ENCODE measurements at regions not wholly inside any gene's neighbourhood (a gene's known extent, or its start where the extent isn't known, plus 50 kb on each side); places are given as distances from the start of the nearest gene placed in this dataset.
"Not testable (repeated sequence)": the region's sequence is repeated elsewhere in the genome, so short reads cannot be mapped to it uniquely, and the experiment has no call there.

DNA sequence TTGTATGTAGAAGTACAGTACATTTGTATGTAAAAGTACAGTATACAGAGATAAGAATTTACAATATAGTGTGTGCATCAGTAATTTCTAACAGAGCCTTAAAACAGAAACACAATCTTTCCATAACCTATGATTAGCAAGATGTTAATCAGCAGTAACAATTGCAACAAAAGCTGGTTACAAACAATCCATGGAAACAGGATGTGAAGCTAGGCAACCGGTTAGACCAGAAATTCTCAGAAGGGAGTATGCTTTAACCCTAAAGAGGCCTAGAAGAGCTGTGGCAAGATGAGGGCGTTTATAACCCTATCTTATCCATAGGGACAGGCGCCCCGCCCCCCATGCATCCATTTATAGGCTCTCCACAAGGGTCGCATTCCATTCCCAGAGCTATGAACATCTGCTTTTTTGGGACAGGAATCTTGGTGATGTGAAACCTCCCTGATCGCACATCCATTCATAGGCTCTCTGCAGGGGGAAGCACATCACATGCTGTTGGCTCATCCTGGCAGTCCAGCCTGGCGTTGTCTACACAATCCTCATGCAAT is 180.3 kb downstream of the PDGFRA start:
- DNase-seq = not testable (repeated sequence)

DNA sequence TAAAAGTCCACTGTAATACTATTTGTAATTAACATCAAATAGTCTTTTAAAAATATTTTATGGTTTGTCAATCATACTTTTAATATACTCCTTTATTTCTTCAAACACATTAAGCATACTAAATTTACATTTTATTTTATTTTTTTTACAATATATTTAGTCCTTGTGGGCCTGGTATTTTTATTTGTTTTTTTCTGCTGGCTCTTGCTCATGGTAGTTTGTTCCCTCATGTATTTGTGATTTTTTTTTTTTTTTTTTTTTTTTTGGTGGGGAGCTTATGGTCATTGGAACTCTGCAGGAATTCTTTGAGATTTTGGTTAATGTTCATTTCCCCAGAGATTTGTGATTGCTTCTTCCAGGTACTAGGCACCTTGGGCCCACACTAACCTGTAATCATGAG is 185.5 kb downstream of the PDGFRA start:
- DNase-seq = no peak

GRCh38 chr4:54417476-54417875 is 188.4 kb downstream of the PDGFRA start:
- no peak for DNase-seq

DNA sequence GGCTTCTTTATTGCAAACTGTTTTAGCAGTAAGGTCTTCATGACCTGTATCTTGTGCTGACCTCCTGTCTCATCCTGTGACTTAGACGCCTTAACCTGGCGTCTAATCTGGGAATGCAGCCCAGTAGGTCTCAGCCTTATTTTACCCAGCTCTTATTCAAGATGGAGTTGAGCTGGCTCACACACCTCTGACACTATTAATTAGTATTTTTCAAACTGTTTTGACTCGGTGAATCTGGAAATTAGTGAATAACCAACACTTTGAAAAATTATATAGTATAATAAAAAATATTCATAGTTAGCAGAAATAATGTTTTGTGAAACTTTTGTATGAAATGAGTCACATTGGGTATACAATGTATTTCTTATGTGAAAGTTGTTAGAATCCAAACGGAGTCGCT is 189.4 kb downstream of the PDGFRA start:
- DNase-seq = no peak

DNA sequence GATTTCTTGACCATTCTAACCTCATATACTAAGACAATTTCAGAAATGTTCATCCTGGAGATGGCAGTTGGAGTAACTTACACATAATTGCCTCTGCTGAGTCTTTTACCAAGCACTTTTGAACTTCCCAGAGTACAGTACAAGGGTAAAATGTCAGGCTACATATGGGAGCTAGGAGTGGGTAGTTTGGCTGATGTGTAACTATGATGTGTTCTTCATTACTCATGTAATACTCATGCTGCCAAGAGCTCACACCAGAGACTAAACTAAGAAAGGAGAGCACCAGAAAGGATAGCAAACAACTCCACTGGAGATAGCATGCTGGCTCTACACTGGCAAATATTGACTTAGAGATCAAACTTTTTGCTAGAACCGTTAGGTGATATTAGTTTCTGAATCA is 194.0 kb downstream of the PDGFRA start:
- no peak for DNase-seq

- no peak for DNase-seq
These were observed 198.7 kb downstream of the PDGFRA start for GRCh38 chr4:54427826-54428225.

- no peak for DNase-seq
These were observed 199.8 kb downstream of the PDGFRA start for GRCh38 chr4:54428940-54429339.

DNA sequence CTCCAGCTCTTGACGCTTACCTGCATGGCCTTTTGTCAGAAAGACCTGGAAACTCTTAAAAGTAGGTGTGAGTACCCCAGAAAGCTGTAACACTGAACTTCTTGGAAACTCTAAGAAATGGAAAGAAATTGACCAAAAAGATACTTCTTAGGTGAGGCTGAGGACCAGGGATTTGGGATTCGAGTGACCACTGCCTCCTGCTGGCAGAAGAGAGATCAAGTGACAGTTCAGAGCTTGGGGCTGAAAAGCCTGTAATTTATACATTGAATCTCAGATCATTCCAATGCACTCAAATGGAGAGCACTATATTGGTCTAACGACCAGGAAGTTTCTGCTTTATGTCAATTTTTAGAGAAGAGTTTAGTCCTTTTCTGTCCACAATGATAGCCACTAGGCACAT is 204.6 kb downstream of the PDGFRA start:
- DNase-seq = no peak

DNA sequence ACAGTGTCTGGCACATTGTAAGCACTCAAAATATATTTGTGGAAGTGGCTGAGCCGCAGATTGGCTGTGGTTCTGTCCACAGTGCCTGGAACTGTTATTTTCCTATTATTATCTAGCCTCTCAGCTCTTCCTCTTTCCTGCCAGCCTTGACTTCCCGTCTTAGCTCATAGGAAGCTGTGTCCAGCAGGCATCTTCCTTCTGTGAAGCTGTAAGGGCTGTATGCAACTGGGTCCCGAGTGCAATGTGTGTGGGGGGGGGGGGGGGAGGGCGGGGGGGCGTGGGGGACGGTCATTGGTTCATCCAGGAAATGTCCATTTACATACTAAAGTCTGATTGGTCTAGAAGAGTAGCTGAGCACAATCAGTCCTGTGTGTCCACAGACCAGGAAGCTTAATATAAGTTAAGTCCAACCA is 210.7 kb downstream of the PDGFRA start:
- peak; percentile 82 for DNase-seq

GRCh38 chr4:54440394-54441136 is 211.5 kb downstream of the PDGFRA start:
- DNase-seq = peak; percentile 33

GRCh38 chr4:54445866-54446265 is 211.9 kb upstream of the KIT start:
- no peak for DNase-seq

DNA sequence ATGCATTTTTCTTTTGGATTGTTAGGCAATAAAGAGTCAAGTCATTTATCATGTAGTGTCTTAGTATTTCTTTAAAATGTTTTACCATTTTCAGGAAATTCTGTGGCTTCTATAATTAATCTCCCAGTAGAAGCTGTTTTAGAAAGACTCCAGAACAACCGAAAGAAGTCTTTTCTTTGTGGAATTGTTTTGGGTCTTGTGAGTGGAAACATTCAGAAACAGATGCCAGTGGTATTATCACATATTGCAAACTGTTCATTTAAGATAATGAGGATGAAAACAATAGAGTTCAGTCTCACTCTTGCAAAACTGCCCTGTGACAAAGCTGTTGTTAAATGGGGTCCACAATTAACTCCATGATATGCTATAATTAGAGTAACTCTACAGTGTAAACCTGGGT is 211.2 kb upstream of the KIT start:
- no peak for DNase-seq

DNA sequence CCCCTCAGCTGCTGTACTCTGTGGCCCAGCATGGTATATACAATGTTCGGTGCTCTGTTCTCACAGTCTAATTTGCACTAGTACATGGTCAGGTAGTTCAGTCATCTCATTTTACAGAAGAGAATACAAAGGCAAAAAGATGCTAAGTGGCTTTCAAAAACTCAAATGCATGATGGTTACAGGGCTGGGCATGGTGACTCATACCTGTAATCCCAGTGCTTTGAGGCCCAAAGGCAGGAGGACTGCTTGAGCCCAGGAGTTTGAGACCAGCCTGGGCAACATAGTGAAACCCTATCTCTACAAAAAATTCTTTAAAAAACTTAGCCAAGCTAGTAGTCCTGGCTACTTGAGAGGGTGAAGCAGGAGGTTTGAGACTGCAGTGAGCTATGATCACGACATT is 210.5 kb upstream of the KIT start:
- DNase-seq = no peak

DNA sequence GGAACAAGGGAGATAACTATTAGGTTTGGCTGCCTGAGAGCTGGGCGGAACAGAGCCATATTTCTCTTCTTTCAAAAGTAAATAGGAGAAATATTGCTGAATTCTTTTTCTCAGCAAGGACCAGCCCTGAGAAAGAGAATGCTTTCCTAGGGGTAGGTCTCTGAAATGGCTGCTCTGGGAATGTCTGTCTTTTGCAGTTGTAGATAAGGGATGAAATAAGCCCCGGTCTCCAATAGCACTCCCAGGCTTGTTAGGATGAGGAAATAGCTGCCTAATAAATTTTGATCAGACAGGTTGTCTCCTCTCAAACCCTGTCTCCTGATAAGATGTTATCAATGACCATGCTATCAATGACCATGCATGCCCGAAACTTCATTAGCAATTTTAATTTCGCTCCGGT is 207.8 kb upstream of the KIT start:
- no peak for DNase-seq

DNA sequence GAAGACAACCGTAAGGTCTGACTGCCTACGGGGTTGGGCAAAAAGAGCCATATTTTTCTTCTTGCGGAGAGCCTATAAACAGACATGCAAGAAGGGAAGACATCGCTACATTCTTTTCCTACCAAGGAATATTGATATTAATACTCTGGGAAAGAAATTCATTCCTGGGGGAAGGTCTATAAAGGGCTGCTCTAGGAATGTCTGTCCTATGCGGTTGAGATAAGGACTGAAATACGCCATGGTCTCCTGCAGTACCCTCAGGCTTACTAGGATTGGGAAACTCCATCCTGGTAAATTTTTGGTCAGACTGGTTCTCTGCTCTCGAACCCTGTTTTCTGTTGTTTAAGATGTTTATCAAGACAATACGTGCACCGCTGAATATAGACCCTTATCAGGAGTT is 190.8 kb upstream of the KIT start:
- not testable (repeated sequence) for DNase-seq

DNA sequence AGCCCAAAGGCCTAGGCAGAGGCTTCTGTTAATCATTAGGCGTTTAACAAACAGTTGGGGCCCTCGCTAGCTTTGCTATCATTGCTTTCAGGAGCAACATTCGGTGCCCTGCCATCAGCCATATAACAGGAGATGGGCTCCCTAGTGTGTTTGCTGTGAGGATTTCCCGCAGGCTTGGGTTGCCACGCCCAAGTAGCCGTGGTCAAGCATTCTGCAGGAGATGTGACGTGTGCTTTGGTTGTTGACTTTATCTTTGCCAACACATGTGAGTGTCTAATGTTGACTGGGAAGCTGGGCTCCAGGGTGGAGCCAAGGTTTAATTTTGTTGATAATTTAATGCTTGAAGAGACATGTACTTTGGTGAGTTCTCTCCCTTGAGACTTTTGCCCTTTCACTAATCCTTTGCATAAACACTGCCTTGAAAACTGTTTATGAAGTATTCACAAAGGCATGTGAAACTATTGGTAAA is 184.6 kb upstream of the KIT start:
- DNase-seq = no peak

DNA sequence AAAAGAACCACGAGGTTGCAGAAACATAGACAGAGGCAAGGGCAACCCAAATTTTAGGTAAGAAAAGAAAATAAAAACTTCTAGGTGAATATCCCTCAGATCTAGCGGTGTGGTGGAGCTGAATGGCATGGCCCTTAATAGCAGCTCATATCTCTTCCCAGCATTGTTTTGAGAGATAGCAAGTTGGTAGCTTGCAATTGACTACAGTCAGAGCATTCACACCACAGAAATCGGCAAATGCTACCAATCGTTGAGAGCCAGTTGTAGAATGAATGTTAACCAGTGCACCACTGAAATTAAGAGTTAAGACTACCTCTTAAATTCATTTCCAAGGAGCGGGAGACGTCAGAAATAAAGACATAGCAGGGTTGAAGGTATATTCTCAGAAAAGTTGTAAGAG is 184.0 kb upstream of the KIT start:
- no peak for DNase-seq

DNA sequence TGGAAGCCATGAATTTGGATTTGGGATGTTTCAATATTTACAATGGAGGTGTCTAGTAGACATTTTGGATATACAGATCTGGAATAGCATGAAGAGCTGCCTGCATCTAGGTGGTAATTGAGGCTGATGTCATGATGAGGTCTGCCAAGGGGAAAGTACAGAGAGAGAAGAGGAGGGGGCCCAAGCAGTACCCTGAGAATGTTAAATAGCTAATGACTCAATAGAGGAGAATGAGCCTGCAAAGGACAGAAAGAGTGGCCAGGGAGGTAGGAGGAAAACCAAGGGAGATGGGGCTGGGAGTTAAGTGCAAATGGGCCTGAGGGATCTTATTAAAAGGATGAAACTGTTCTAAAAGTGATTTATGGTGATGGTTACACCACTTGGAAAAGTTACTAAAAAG is 182.2 kb upstream of the KIT start:
- no peak for DNase-seq

GRCh38 chr4:54482529-54483200 is 175.1 kb upstream of the KIT start:
- DNase-seq = no peak

DNA sequence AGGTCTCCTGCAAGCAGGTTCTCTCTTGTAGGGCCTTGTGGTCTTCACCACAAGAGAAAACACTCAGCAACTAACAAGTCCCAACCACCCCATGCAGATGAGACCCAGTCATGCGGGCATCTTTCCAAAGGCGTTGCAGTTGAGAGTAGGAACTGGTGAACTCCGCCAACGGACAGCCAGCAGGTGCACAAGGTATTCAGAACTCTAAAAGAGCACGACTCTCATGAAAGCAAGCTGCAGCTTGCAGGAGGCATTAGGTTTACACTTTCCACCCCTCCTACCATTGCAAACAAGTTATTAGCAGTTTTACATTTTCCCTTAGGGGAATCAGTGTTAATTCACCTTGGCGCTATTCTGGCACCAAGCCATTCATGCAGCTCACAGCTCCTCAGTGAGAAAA is 173.4 kb upstream of the KIT start:
- peak; percentile 41 for DNase-seq

- no peak for DNase-seq
These were observed 170.3 kb upstream of the KIT start for GRCh38 chr4:54487491-54487890.

GRCh38 chr4:54493862-54494261 is 163.9 kb upstream of the KIT start:
- DNase-seq = no peak

- no peak for DNase-seq
These were observed 162.7 kb upstream of the KIT start for GRCh38 chr4:54495091-54495490.

GRCh38 chr4:54495641-54496040 is 162.1 kb upstream of the KIT start:
- DNase-seq = no peak
